ENCODE measurements at regions not wholly inside any gene's neighbourhood (a gene's known extent, or its start where the extent isn't known, plus 50 kb on each side); places are given as distances from the start of the nearest gene placed in this dataset.

GRCh38 chr11:33554219-33554618 is 146.4 kb downstream of the C11orf91 start:
- DNase-seq (ENCODE audit: extremely low read depth in 1 of 4, low spot score in 3 of 4) (no peak), FAIRE-seq (no peak), ATAC-seq (no peak)
- Histone ChIP-seq H2AFZ (ENCODE audit: low read depth, low read length) (no peak overlapping the region), H3K27me3 (ENCODE audit: control insufficient read depth in 2 of 2, insufficient read depth in 2 of 2, low read length in 2 of 2) (peaks cover 8 to 19% of the 10 kb centered on the region in 2 experiments; a peak in 3 of 5 replicates), H3K9me1 (ENCODE audit: control insufficient read depth, insufficient read depth, low read length) (no peaks in the 10 kb centered on the region), H3K4me2 (ENCODE audit: insufficient read depth, low read length) (no peak overlapping the region), H3K4me1 (replicated peaks in 1 of 2; ENCODE audit: control insufficient read depth in 2 of 2, insufficient read depth in 2 of 2, low read length in 2 of 2) (no peaks in the 10 kb centered on the region), H3K9ac (ENCODE audit: insufficient read depth in 1 of 2, low read depth in 2 of 2, low read length in 2 of 2) (no peak overlapping the region), H3K27ac (ENCODE audit: extremely low read depth, low read depth, low read length) (no peak overlapping the region), H3K79me2 (ENCODE audit: control insufficient read depth, insufficient read depth, low read length) (no peaks in the 10 kb centered on the region), H3K9me3 (replicated peaks; ENCODE audit: control insufficient read depth, insufficient read depth, low read depth, low read length) (no peaks in the 10 kb centered on the region), H3K36me3 (ENCODE audit: control insufficient read depth, insufficient read depth, low read length) (no peaks in the 10 kb centered on the region), H3K4me3 (no peak overlapping the region), H4K20me1 (replicated peaks; ENCODE audit: control insufficient read depth, insufficient read depth, low read length) (no peaks in the 10 kb centered on the region)
- in situ Hi-C loops (cut with MboI) (no loop called here), intact Hi-C loops (cut with micrococcal nuclease) (no loop called here)
- POLR2A ChIA-PET = interaction anchor here (0.8 kb wide), 1 partner anchor 10 kb away, joined by 3 read pairs; no protein-coding TSS in a partner anchor
- no TSS peak for BruUV-seq (replicated peaks)
- CTCF ChIA-PET (ENCODE audit: low intra/inter-chr PET ratio) = no interaction called here
- WGBS (ENCODE audit: insufficient coverage, low coverage, missing lambda C conversion rate) = under 1% methylated on average over 7 of the region's 7 CpGs
- TF ChIP-seq U2AF2 (optimal IDR thresholded peaks at IDR 0.05; ENCODE audit: low read depth, low read length) (no peak), ESRRB (CRISPR knock-in tag; IDR thresholded peaks at IDR 0.05; ENCODE audit: borderline replicate concordance) (no peak), SMARCA5 (IDR thresholded peaks at IDR 0.05) (no peak), SPI1 (IDR thresholded peaks at IDR 0.05; ENCODE audit: borderline replicate concordance, low read depth, low read length) (peak; percentile 83), RUNX1 (IDR thresholded peaks at IDR 0.05; ENCODE audit: low read depth) (no peak), FOSL1 (tag; conservative IDR thresholded peaks at IDR 0.05) (no peak)

DNA sequence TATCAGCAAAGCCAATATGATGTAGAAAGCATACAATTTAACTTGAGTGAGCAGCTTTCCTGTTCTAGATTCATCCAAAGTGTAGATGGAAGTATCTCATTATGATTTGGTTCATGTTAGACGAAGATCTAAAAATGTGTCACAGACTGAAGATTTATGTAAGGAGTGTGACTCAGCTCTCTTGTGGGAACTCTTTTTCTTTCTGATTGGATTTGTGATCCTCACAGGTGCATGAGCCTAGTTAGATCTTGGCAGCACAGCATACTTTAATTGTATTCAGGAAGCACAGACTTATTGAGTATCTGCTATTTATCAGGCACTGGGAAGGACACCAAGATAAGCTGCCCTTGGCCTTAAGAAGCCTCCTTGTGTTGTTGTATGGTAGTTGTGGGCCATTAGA is 147.1 kb downstream of the C11orf91 start:
- WGBS (ENCODE audit: insufficient coverage, low coverage, missing lambda C conversion rate) = 0% methylated on average over 1 of the region's 1 CpG
- no TSS peak for BruUV-seq (replicated peaks)
- no peaks in the 10 kb centered on the region for H4K20me1 ChIP-seq (replicated peaks; ENCODE audit: control insufficient read depth, insufficient read depth, low read length)
- no peak overlapping the region for H3K4me3 ChIP-seq
- H3K9ac ChIP-seq (ENCODE audit: insufficient read depth in 1 of 2, low read depth in 2 of 2, low read length in 2 of 2) = no peak overlapping the region
- no peak overlapping the region for H3K27ac ChIP-seq (ENCODE audit: extremely low read depth, low read depth, low read length)
- no peak overlapping the region for H3K4me2 ChIP-seq (ENCODE audit: insufficient read depth, low read length)
- no peaks in the 10 kb centered on the region for H3K36me3 ChIP-seq (ENCODE audit: control insufficient read depth, insufficient read depth, low read length)
- no peaks in the 10 kb centered on the region for H3K9me3 ChIP-seq (replicated peaks; ENCODE audit: control insufficient read depth, insufficient read depth, low read depth, low read length)
- POLR2A ChIA-PET = interaction anchor here (1.5 kb wide), 1 partner anchor 9 kb away, joined by 3 read pairs; no protein-coding TSS in a partner anchor
- DNase-seq (ENCODE audit: extremely low read depth in 1 of 4, low spot score in 3 of 4) (no peak), FAIRE-seq (no peak), ATAC-seq (no peak)
- CTCF ChIA-PET (ENCODE audit: low intra/inter-chr PET ratio) = no interaction called here
- in situ Hi-C loops (cut with MboI) = no loop called here
- H3K4me1 ChIP-seq (replicated peaks in 1 of 2; ENCODE audit: control insufficient read depth in 2 of 2, insufficient read depth in 2 of 2, low read length in 2 of 2) = no peaks in the 10 kb centered on the region
- no peaks in the 10 kb centered on the region for H3K79me2 ChIP-seq (ENCODE audit: control insufficient read depth, insufficient read depth, low read length)
- no peaks in the 10 kb centered on the region for H3K9me1 ChIP-seq (ENCODE audit: control insufficient read depth, insufficient read depth, low read length)
- intact Hi-C loops (cut with micrococcal nuclease) = no loop called here
- H2AFZ ChIP-seq (ENCODE audit: low read depth, low read length) = no peak overlapping the region
- peaks cover 6 to 17% of the 10 kb centered on the region in 2 experiments; a peak in 3 of 5 replicates for H3K27me3 ChIP-seq (ENCODE audit: control insufficient read depth in 2 of 2, insufficient read depth in 2 of 2, low read length in 2 of 2)
- TF ChIP-seq TBL1XR1 (IDR thresholded peaks at IDR 0.05; ENCODE audit: low read length in 2 of 2) (no peak), PBX2 (CRISPR knock-in tag; IDR thresholded peaks at IDR 0.05; ENCODE audit: low read depth) (no peak), PBX2 (tag; conservative IDR thresholded peaks at IDR 0.05; ENCODE audit: low read depth) (peak; percentile 46; the same call in 1 of the 2 replicates), MAFG (tag; conservative IDR thresholded peaks at IDR 0.05) (0 out of 2 replicates have a peak, but pooled peaks have one; percentile 23), MEIS2 (IDR thresholded peaks at IDR 0.05; ENCODE audit: partially characterized antibody) (peak; percentile 79), PKNOX1 (IDR thresholded peaks at IDR 0.05) (peak; percentile 70), TGIF2 (CRISPR knock-in tag; IDR thresholded peaks at IDR 0.05) (no peak), ZNF785 (CRISPR knock-in tag; IDR thresholded peaks at IDR 0.05) (no peak), NFE2 (IDR thresholded peaks at IDR 0.05; ENCODE audit: low read depth) (peak; percentile 51)

All from K562 (cell line).